HepG2 (cell line): ENCODE measurements at regions not wholly inside any gene's neighbourhood (a gene's known extent, or its start where the extent isn't known, plus 50 kb on each side); places are given as distances from the start of the nearest gene placed in this dataset.

Experiments
- ATAC-seq: fragments of 200-7000 bp; cut with Tn5 transposase; 3 replicates; pipeline ENCODE4 v1.9.1; 2020; ENCODE audit warnings: mild to moderate bottlenecking, moderate library complexity
- BruUV-seq: library from RNA; stranded (reverse); fragments of 400-500 nt; replicated peaks from 2 replicates; lab custom pipeline; 2021; lab: Mats Ljungman, UMichigan
- CTCF ChIA-PET: fragments of 300-600 bp; formaldehyde crosslinking; extraction: SDS; loops from one replicate; lab custom pipeline; 2021; ENCODE audit warnings: low total read pairs, inconsistent platforms, low intra/inter-chr PET ratio; lab: Yijun Ruan, JAX
- POLR2A ChIA-PET: fragments of 350-600 bp; sonication (Branson Sonifier 250); formaldehyde crosslinking; loops from one replicate; lab custom pipeline; 2020; ENCODE audit warnings: antibody characterized with exemption, inconsistent platforms; lab: Yijun Ruan, JAX
- DNase-seq: peaks from one replicate; pipeline ENCODE4 v3.0.0-alpha.2; 2015; ENCODE audit warnings: low spot score
- FAIRE-seq: peaks from 3 replicates; lab custom pipeline; 2011; peaks lifted over from hg19 to GRCh38; lab: Jason Lieb, UNC
- H2AFZ ChIP-seq: one replicate; pipeline ENCODE4 v1.6.1; 2011; ENCODE audit warnings: low read length, inconsistent platforms
- H3K27ac ChIP-seq: fragments of 300-600 bp; 3 replicates; pipeline ENCODE4 v1.8.0; 2011; ENCODE audit warnings: mixed run types, mild to moderate bottlenecking, mixed read lengths, low read length, inconsistent platforms; ENCODE audit not compliant: insufficient read depth; ENCODE audit errors: extremely low read length
- H3K27me3 ChIP-seq, 2 experiments: fragments of 200-600 bp in 1 of 2; 2 replicates in 1 of 2; 3 replicates in 1 of 2; pipeline versions ENCODE4 v1.6.0 to v1.8.0; 2011; ENCODE audit warnings: low read length in 2 of 2, mild to moderate bottlenecking in 2 of 2, moderate library complexity in 2 of 2, inconsistent platforms in 1 of 2; ENCODE audit not compliant: insufficient read depth in 2 of 2, control insufficient read depth in 1 of 2
- H3K36me3 ChIP-seq, 2 experiments: fragments of 200-600 bp in 1 of 2; replicated peaks in 1 of 2; 2 replicates in 1 of 2; 3 replicates in 1 of 2; pipeline versions ENCODE4 v1.5.1 to v1.8.0; 2011; ENCODE audit warnings: low read length in 2 of 2, inconsistent platforms in 1 of 2; ENCODE audit not compliant: insufficient read depth in 2 of 2, control insufficient read depth in 1 of 2
- H3K4me1 ChIP-seq: 2 replicates; pipeline ENCODE4 v1.5.1; 2012; ENCODE audit warnings: low read length, inconsistent platforms; ENCODE audit not compliant: insufficient read depth
- H3K4me2 ChIP-seq: 2 replicates; pipeline ENCODE4 v1.6.0; 2011; ENCODE audit warnings: low read depth, low read length, inconsistent platforms
- H3K4me3 ChIP-seq, 3 experiments: fragments of 200-600 bp in 1 of 3; sonication (generic), shearing (Covaris generic) in 1 of 3; replicated peaks in 1 of 3; 2 replicates each; pipeline ENCODE4 v1.5.1; 2011 to 2016; ENCODE audit warnings: low read length in 3 of 3, inconsistent platforms in 2 of 3, low read depth in 2 of 3, mild to moderate bottlenecking in 2 of 3, control low read depth in 1 of 3, mixed read lengths in 1 of 3; ENCODE audit not compliant: insufficient read depth in 1 of 3
- H3K79me2 ChIP-seq: one replicate; pipeline ENCODE4 v1.6.1; 2011; ENCODE audit warnings: low read length, inconsistent platforms; ENCODE audit not compliant: insufficient read depth
- H3K9ac ChIP-seq: 2 replicates; pipeline ENCODE4 v1.6.0; 2011; ENCODE audit warnings: mild to moderate bottlenecking, low read depth, low read length, inconsistent platforms; ENCODE audit not compliant: insufficient read depth
- H3K9me3 ChIP-seq: 2 replicates; pipeline ENCODE4 v1.5.1; 2012; ENCODE audit warnings: mild to moderate bottlenecking, low read length
- H4K20me1 ChIP-seq: 2 replicates; pipeline ENCODE4 v1.6.0; 2011; ENCODE audit warnings: inconsistent platforms, mild to moderate bottlenecking, low read length, moderate library complexity; ENCODE audit not compliant: insufficient read depth
- ATRX ChIP-seq: sonication (generic); formaldehyde crosslinking; IDR thresholded peaks from 2 replicates; pipeline ENCODE4 v1.4.0; 2020; ENCODE audit warnings: missing genetic modification reagents, borderline replicate concordance
- BCLAF1 ChIP-seq: fragments of 450-650 bp; IDR thresholded peaks from 2 replicates; pipeline ENCODE4 v1.6.1; 2017; ENCODE audit warnings: mild to moderate bottlenecking
- CEBPZ ChIP-seq: IDR thresholded peaks from 2 replicates; pipeline ENCODE4 v1.6.1; 2012; ENCODE audit warnings: low read length, improper control_type of control experiment
- HOXA5 ChIP-seq: sonication (generic); formaldehyde crosslinking; IDR thresholded peaks from 2 replicates; pipeline ENCODE4 v1.4.0; 2020; ENCODE audit warnings: missing genetic modification reagents
- NPAS2 ChIP-seq: sonication (generic); formaldehyde crosslinking; IDR thresholded peaks from 2 replicates; pipeline ENCODE4 v1.8.0; 2022; ENCODE audit warnings: mild to moderate bottlenecking, missing genetic modification reagents, borderline replicate concordance
- RELA ChIP-seq: sonication (generic); formaldehyde crosslinking; IDR thresholded peaks from 2 replicates; pipeline ENCODE4 v1.4.0; 2020; ENCODE audit warnings: missing genetic modification reagents
- SP4 ChIP-seq: sonication (generic); formaldehyde crosslinking; IDR thresholded peaks from 2 replicates; pipeline ENCODE4 v1.8.1; 2023; ENCODE audit warnings: mild to moderate bottlenecking, missing genetic modification reagents
- SUZ12 ChIP-seq: fragments of 150-350 bp; IDR thresholded peaks from 2 replicates; pipeline ENCODE4 v1.6.1; 2014; ENCODE audit warnings: low read depth, low read length
- ZNF10 ChIP-seq: sonication (generic); formaldehyde crosslinking; IDR thresholded peaks from 2 replicates; pipeline ENCODE4 v1.4.0; 2020; ENCODE audit warnings: mild to moderate bottlenecking, low read depth, missing genetic modification reagents, borderline replicate concordance
- ZNF225 ChIP-seq: sonication (generic); formaldehyde crosslinking; IDR thresholded peaks from 2 replicates; pipeline ENCODE4 v1.4.0; 2020; ENCODE audit warnings: mild to moderate bottlenecking, missing genetic modification reagents
- ZNF430 ChIP-seq: sonication (generic); formaldehyde crosslinking; IDR thresholded peaks from 2 replicates; pipeline ENCODE4 v1.9.0; 2021; ENCODE audit warnings: mild to moderate bottlenecking, missing genetic modification reagents
- ZNF841 ChIP-seq: sonication (generic); formaldehyde crosslinking; IDR thresholded peaks from 2 replicates; pipeline ENCODE4 v1.8.1; 2023; ENCODE audit warnings: missing genetic modification reagents, borderline replicate concordance
- WGBS: methylation state at CpG from one replicate; pipeline ENCODE4 v1.1.6; 2017; ENCODE audit warnings: low lambda C conversion rate; 5-methylcytosine and 5-hydroxymethylcytosine counted together
- in situ Hi-C: cut with HindIII; loops from 2 replicates; pipeline ENCODE4 v1.10.0; 2017; ENCODE audit warnings: low pct_unique_long_range_greater_than_20kb; ENCODE audit not compliant: extremely low pct_ligation_motif_present
- intact Hi-C: fragments of 100-400 bp; cut with micrococcal nuclease; formaldehyde crosslinking; loops from one replicate; pipeline ENCODE4 v1.10.0; 2022; ENCODE audit not compliant: unreplicated experiment

- ATAC-seq: no peak
- intact Hi-C loops (no loop called here), in situ Hi-C loops (no loop called here)
- no peak for DNase-seq
- H2AFZ ChIP-seq: no peak overlapping the region
- CTCF ChIA-PET: no interaction called here
- FAIRE-seq: no peak
- H3K4me3 ChIP-seq: no peak overlapping the region
- no peak overlapping the region for H3K27ac ChIP-seq
- H3K9ac ChIP-seq: no peak overlapping the region
- H4K20me1 ChIP-seq: no peaks in the 10 kb centered on the region; the same call in 1 of the 2 replicates
- BruUV-seq: no TSS peak
- H3K27me3 ChIP-seq: no peaks in the 10 kb centered on the region; a peak in 3 of 5 replicates
- POLR2A ChIA-PET: no interaction called here
- H3K4me2 ChIP-seq: no peak overlapping the region
- no peaks in the 10 kb centered on the region for H3K36me3 ChIP-seq
- H3K79me2 ChIP-seq: no peaks in the 10 kb centered on the region
- WGBS: 2% methylated on average over 3 of the region's 3 CpGs
- H3K4me1 ChIP-seq: no peaks in the 10 kb centered on the region
- no peaks in the 10 kb centered on the region for H3K9me3 ChIP-seq
- no peak for TF ChIP-seq SUZ12
- TF ChIP-seq ZNF841 (CRISPR knock-in tag): no peak
- no peak for TF ChIP-seq NPAS2 (CRISPR knock-in tag)
- no peak for TF ChIP-seq ZNF225 (CRISPR knock-in tag)
- TF ChIP-seq ZNF10: no peak
- TF ChIP-seq ATRX (CRISPR knock-in tag): no peak
- no peak for TF ChIP-seq SP4 (CRISPR knock-in tag)
- no peak for TF ChIP-seq HOXA5 (CRISPR knock-in tag)
- no peak for TF ChIP-seq CEBPZ
- no peak for TF ChIP-seq ZNF430 (CRISPR knock-in tag)
- no peak for TF ChIP-seq BCLAF1
- TF ChIP-seq RELA (CRISPR knock-in tag): no peak
These were observed 180.8 kb downstream of the SALL1 start for GRCh38 chr16:50970281-50970680.
